CD4-positive, alpha-beta T cell (primary cell): ENCODE measurements at regions not wholly inside any gene's neighbourhood (a gene's known extent, or its start where the extent isn't known, plus 50 kb on each side); places are given as distances from the start of the nearest gene placed in this dataset.

Experiments
- ATAC-seq: fragments of 200-7000 bp; cut with Tn5 transposase; one replicate; pipeline ENCODE4 v1.10.0; 2022; ENCODE audit warnings: mild to moderate bottlenecking; ENCODE audit not compliant: poor library complexity
- CTCF ChIA-PET: fragments of 350-600 bp; sonication (Branson Sonifier 250); formaldehyde crosslinking; loops from one replicate; lab custom pipeline; 2021; ENCODE audit warnings: antibody characterized with exemption, inconsistent platforms; lab: Charles Lee
- POLR2A ChIA-PET: fragments of 350-600 bp; sonication (Branson Sonifier 250); formaldehyde crosslinking; loops from one replicate; lab custom pipeline; 2021; ENCODE audit warnings: antibody characterized with exemption, inconsistent platforms; lab: Charles Lee
- DNase-seq, 14 experiments: peaks; one replicate each; pipeline ENCODE4 v3.0.0-alpha.2; 2013 to 2020; ENCODE audit warnings: mixed read lengths in 2 of 14
- H3K27ac ChIP-seq, 2 donors: one replicate each; pipeline versions ENCODE4 v1.5.1 to v1.7.0; 2013; ENCODE audit warnings: low read length in 2 of 2, low read depth in 1 of 2, mild to moderate bottlenecking in 1 of 2
- H3K27me3 ChIP-seq, 2 experiments: 1 replicate in 1 of 2; 2 replicates in 1 of 2; pipeline versions ENCODE4 v1.6.1 to v1.7.0; 2013; ENCODE audit warnings: low read length in 2 of 2, control low read depth in 1 of 2, mild to moderate bottlenecking in 1 of 2, moderate library complexity in 1 of 2; ENCODE audit not compliant: insufficient read depth in 2 of 2, control insufficient read depth in 1 of 2
- H3K36me3 ChIP-seq: one replicate; pipeline ENCODE4 v1.6.1; 2013; ENCODE audit warnings: low read length, control low read depth; ENCODE audit not compliant: insufficient read depth
- H3K4me1 ChIP-seq: one replicate; pipeline ENCODE4 v1.6.1; 2013; ENCODE audit warnings: low read length, control low read depth; ENCODE audit not compliant: insufficient read depth
- H3K4me3 ChIP-seq: one replicate; pipeline ENCODE4 v1.5.1; 2013; ENCODE audit warnings: mild to moderate bottlenecking, low read length, moderate library complexity
- H3K9me3 ChIP-seq, 2 experiments: 1 replicate in 1 of 2; 2 replicates in 1 of 2; pipeline versions ENCODE4 v1.6.1 to v1.7.0; 2013; ENCODE audit warnings: low read length in 2 of 2, mild to moderate bottlenecking in 2 of 2, control low read depth in 1 of 2, moderate library complexity in 1 of 2; ENCODE audit not compliant: control insufficient read depth in 1 of 2, insufficient read depth in 1 of 2
- H3K27ac Mint-ChIP-seq: one replicate; pipeline ENCODE4 v1.8.0; 2020; ENCODE audit warnings: mixed read lengths
- H3K27me3 Mint-ChIP-seq: one replicate; pipeline ENCODE4 v1.8.0; 2021; ENCODE audit warnings: mixed read lengths
- H3K36me3 Mint-ChIP-seq: one replicate; pipeline ENCODE4 v1.8.0; 2021; ENCODE audit warnings: low read depth, mixed read lengths
- H3K4me1 Mint-ChIP-seq: one replicate; pipeline ENCODE4 v1.8.0; 2021; ENCODE audit warnings: low read depth, mixed read lengths
- H3K4me3 Mint-ChIP-seq: one replicate; pipeline ENCODE4 v1.8.0; 2020; ENCODE audit warnings: mild to moderate bottlenecking, mixed read lengths
- H3K9me3 Mint-ChIP-seq: one replicate; pipeline ENCODE4 v1.8.0; 2020; ENCODE audit warnings: mixed read lengths
- CTCF ChIP-seq: fragments of 200-600 bp; IDR thresholded peaks from one replicate; pipeline ENCODE4 v1.8.0; 2022; ENCODE audit warnings: antibody characterized with exemption, mild to moderate bottlenecking
- intact Hi-C, 2 experiments: fragments of 100-400 bp; cut with DNase I in 1 of 2; cut with micrococcal nuclease in 1 of 2; formaldehyde crosslinking; loops; one replicate each; pipeline versions ENCODE4 v1.15.1 to v1.9.0; 2023 to 2025; cut with DNase I, micrococcal nuclease

DNA sequence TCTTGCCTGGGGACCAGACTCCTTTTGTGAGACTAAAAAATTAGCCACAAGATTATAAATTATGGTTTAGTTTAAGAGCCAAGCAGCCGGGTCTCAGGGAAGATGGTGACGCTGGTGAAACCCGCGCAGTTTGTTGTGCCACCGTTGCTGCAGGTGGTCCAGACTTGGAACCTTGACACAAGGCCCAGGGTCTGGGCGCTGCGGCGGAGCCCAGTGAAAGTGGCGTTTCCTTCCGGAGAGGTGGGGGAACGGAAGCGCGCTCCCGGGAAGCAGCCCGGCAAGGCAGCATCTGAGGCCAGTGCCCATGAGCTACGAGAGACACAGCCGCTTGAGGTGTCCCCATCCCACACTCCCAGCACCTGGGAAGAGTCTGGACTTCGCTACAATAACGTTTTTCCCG, 131.6 kb downstream of the SKIDA1 start:
- no peak for TF ChIP-seq CTCF
- H3K27me3 ChIP-seq = no peaks in the 10 kb centered on the region
- H3K27ac Mint-ChIP-seq = no peak overlapping the region
- no peak overlapping the region for H3K4me3 ChIP-seq
- H3K27ac ChIP-seq = no peak overlapping the region
- DNase-seq (no peak), ATAC-seq (no peak)
- no peaks in the 10 kb centered on the region for H3K4me1 ChIP-seq
- no peaks in the 10 kb centered on the region for H3K36me3 ChIP-seq
- H3K27me3 Mint-ChIP-seq = peaks cover 4% of the 10 kb centered on the region
- POLR2A ChIA-PET = no interaction called here
- peaks cover 0 to 25% of the 10 kb centered on the region in 2 experiments for H3K9me3 ChIP-seq
- peaks cover 8% of the 10 kb centered on the region for H3K9me3 Mint-ChIP-seq
- no peaks in the 10 kb centered on the region for H3K36me3 Mint-ChIP-seq
- intact Hi-C loops = no loop called here
- CTCF ChIA-PET = no interaction called here
- H3K4me3 Mint-ChIP-seq = no peak overlapping the region
- no peaks in the 10 kb centered on the region for H3K4me1 Mint-ChIP-seq

DNA sequence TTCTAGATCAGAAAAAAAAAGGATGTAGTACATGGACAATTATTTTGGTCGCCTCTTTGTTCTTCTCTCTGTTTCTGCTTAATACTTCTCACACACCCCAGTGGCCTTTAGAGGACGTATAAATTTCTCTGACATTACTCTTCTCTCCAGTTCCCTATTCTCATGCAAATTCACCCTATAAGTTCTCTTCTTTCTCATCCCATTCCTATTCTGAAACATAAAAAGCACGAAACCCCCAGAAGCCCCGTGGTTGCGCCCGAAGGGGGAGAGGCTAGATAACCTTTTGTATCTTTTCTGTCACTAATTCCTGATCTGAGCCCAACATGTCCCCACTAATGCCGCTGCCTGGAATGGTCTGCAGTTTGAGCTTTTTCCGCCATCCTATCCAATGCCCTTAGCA, 136.9 kb downstream of the SKIDA1 start:
- Mint-ChIP-seq H3K36me3 (no peaks in the 10 kb centered on the region), H3K4me1 (no peaks in the 10 kb centered on the region), H3K9me3 (peaks cover 2% of the 10 kb centered on the region), H3K27me3 (no peaks in the 10 kb centered on the region), H3K27ac (no peak overlapping the region), H3K4me3 (no peak overlapping the region)
- no peak overlapping the region for H3K4me3 ChIP-seq
- no peaks in the 10 kb centered on the region for H3K27me3 ChIP-seq
- no peak for ATAC-seq
- DNase-seq = no peak
- intact Hi-C loops = no loop called here
- H3K27ac ChIP-seq = no peak overlapping the region
- TF ChIP-seq CTCF = no peak
- ChIA-PET CTCF (no interaction called here), POLR2A (no interaction called here)
- H3K9me3 ChIP-seq = peaks cover 0 to 3% of the 10 kb centered on the region in 2 experiments
- no peaks in the 10 kb centered on the region for H3K4me1 ChIP-seq
- no peaks in the 10 kb centered on the region for H3K36me3 ChIP-seq

GRCh38 chr10:21387868-21388267, 137.6 kb downstream of the SKIDA1 start:
- POLR2A ChIA-PET = no interaction called here
- Mint-ChIP-seq H3K27me3 (no peaks in the 10 kb centered on the region), H3K9me3 (no peaks in the 10 kb centered on the region), H3K4me1 (no peaks in the 10 kb centered on the region), H3K36me3 (no peaks in the 10 kb centered on the region), H3K4me3 (no peak overlapping the region), H3K27ac (no peak overlapping the region)
- no peak for TF ChIP-seq CTCF
- no peaks in the 10 kb centered on the region for H3K9me3 ChIP-seq
- CTCF ChIA-PET = no interaction called here
- DNase-seq (no peak), ATAC-seq (no peak)
- H3K4me3 ChIP-seq = no peak overlapping the region
- H3K36me3 ChIP-seq = no peaks in the 10 kb centered on the region
- no peaks in the 10 kb centered on the region for H3K27me3 ChIP-seq
- H3K4me1 ChIP-seq = no peaks in the 10 kb centered on the region
- intact Hi-C loops = no loop called here
- H3K27ac ChIP-seq = no peak overlapping the region
